ENCODE measurements at regions not wholly inside any gene's neighbourhood (a gene's known extent, or its start where the extent isn't known, plus 50 kb on each side); places are given as distances from the start of the nearest gene placed in this dataset.

- FAIRE-seq (no peak), DNase-seq (ENCODE audit: insufficient read length, low spot score) (no peak)
- TF ChIP-seq CTCF (IDR thresholded peaks at IDR 0.05; ENCODE audit: insufficient read depth, missing control alignments) = no peak
Observed at GRCh38 chr14:105867961-105868599, 341.7 kb downstream of the TMEM121 start.

DNA sequence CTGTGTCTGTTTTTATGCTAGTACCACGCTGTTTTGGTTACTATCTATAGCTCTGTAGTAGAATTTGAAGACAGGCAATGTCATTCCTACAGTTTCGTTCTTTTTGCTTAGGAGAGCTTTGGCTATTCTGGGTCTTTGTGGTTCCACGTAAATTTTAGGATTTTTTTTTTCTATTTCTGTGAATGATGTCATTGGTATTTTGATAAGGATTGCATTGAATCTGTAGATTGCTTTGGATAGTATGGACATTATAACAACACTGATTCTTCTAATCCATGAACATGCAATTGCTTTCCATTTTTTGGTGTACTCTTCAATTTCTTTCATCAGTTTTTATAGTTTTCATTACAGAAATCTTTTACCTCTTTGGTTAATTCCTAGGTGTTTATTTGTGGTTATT, 345.2 kb downstream of the TMEM121 start:
- FAIRE-seq (no peak), DNase-seq (ENCODE audit: insufficient read length, low spot score) (no peak)
- no peak for TF ChIP-seq CTCF (IDR thresholded peaks at IDR 0.05; ENCODE audit: insufficient read depth, missing control alignments)

DNA sequence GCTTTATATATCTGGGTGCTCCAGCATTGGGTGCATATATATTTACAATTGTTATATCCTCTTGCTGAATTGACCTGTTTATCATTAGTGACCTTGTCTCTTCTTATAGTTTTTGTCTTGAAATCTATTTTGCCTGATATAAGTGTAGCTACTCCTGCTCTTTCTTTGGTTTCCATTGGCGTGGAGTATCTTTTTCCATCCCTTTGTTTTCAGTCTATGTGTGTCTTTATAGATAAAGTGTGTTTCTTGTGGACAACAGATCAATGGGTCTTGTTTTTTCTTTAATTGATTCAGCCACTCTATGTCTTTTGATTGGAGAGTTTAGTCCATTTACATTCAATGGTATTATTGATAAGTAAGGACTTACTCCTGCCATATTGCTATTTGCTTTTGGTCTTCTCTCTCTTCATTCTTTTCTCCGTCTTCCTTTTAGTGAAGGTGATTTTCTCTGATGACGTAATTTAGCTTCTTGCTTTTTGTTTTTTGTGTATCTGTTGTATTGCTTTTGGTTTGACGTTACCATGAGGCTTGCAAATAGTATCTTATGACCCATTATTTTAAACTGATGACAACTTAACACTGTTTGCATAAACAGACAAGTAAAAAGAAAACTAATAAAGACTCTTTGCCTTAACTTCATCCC, 347.6 kb downstream of the TMEM121 start:
- DNase-seq (ENCODE audit: insufficient read length, low spot score) (no peak), FAIRE-seq (no peak)
- no peak for TF ChIP-seq CTCF (IDR thresholded peaks at IDR 0.05; ENCODE audit: insufficient read depth, missing control alignments)

GRCh38 chr14:105876158-105876557, 349.8 kb downstream of the TMEM121 start:
- DNase-seq (ENCODE audit: insufficient read length, low spot score) (no peak), FAIRE-seq (no peak)
- TF ChIP-seq CTCF (IDR thresholded peaks at IDR 0.05; ENCODE audit: insufficient read depth, missing control alignments) = no peak

- no peak for TF ChIP-seq CTCF (IDR thresholded peaks at IDR 0.05; ENCODE audit: insufficient read depth, missing control alignments)
- no peak for FAIRE-seq
- DNase-seq (ENCODE audit: insufficient read length, low spot score) = no peak
Observed at GRCh38 chr14:105876829-105877228, 350.4 kb downstream of the TMEM121 start.

GRCh38 chr14:105877645-105878044, 351.3 kb downstream of the TMEM121 start:
- FAIRE-seq = no peak
- no peak for DNase-seq (ENCODE audit: insufficient read length, low spot score)

More at GRCh38 chr14:105877645-105878044, 351.3 kb downstream of the TMEM121 start:
- no peak for TF ChIP-seq CTCF (IDR thresholded peaks at IDR 0.05; ENCODE audit: insufficient read depth, missing control alignments)
